ENCODE measurements at regions not wholly inside any gene's neighbourhood (a gene's known extent, or its start where the extent isn't known, plus 50 kb on each side); places are given as distances from the start of the nearest gene placed in this dataset.

GRCh38 chr14:80446356-80446755 lies 235.1 kb upstream of the DIO2 start:
- DNase-seq (ENCODE audit: low read depth), result peak; percentile 36

DNA sequence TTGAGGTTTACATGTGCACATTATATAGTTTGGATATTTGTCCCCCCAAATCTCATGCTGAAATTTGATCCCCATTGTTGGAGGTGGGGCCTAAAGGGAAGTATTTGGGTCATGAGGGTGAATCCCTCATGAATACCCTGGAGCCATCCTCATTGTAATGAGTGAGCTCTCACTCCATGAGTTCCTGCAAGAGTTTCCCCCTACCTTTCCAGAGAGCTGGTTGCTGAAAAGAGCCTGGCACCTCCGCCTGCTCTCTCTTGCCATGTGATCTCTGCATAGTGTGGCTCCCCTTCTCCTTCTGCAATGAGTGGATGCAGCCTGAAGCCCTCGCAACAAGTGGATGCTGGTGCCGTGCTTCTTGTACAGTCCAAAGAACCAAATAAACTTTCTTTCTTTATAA lies 234.3 kb upstream of the DIO2 start:
- DNase-seq (ENCODE audit: low read depth), result no peak

GRCh38 chr14:80434574-80435321 lies 223.4 kb upstream of the DIO2 start:
- no peak for DNase-seq (ENCODE audit: low read depth)

GRCh38 chr14:80433811-80434210 lies 222.5 kb upstream of the DIO2 start:
- no peak for DNase-seq (ENCODE audit: low read depth)

- no peak for DNase-seq (ENCODE audit: low read depth)
Measured at GRCh38 chr14:80428671-80429070, 217.4 kb upstream of the DIO2 start.

- DNase-seq (ENCODE audit: low read depth), result peak; percentile 62
Measured at GRCh38 chr14:80428171-80428570, 216.9 kb upstream of the DIO2 start.

- DNase-seq (ENCODE audit: low read depth), result peak; percentile 18
Measured at GRCh38 chr14:80427101-80427500, 215.8 kb upstream of the DIO2 start.

DNA sequence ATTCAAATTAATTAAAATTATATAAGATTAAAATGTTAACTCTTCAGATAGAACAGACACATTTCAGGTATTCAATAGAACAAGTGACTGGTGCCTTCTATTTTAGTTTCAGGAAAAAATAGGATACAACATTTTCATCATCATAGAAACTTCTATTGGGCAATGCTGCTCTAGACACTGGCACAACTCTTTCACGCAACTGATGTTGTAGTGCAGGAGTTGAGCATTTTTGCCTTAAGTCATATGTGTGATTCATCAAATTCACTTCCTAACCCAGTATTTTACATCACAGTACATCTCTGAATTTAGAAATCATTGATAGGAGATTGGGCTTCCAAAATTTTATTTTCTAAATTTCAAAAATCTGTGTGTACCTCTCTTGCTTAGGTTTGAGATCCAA lies 215.4 kb upstream of the DIO2 start:
- DNase-seq (ENCODE audit: low read depth), result peak; percentile 41

- DNase-seq (ENCODE audit: low read depth), result peak; percentile 99
Measured at GRCh38 chr14:80425686-80426085, 214.4 kb upstream of the DIO2 start.

DNA sequence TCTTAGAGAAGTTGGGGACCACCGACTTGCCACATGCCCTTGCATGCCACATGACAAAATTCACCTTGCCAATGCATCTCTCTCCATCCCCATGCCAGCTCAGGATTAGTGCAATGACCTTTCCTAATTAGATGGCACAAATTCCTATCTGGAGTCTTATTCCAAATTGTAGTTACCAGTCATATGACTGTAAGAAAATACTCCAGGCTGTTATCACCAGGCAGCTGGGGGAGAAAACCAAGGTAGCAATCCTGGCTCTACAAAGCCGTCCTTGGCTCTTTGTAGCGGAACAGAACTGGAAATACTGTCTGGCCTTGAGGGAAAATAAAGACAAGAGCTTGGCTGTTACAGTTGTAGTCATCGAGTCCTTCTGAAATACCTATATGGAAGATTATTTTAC lies 208.5 kb upstream of the DIO2 start:
- DNase-seq (ENCODE audit: low read depth), result no peak

- no peak for DNase-seq (ENCODE audit: low read depth)
Measured at GRCh38 chr14:80419345-80419744, 208.0 kb upstream of the DIO2 start.

GRCh38 chr14:80415636-80416035 lies 204.3 kb upstream of the DIO2 start:
- DNase-seq (ENCODE audit: low read depth), result no peak

GRCh38 chr14:80414080-80414479 lies 202.8 kb upstream of the DIO2 start:
- no peak for DNase-seq (ENCODE audit: low read depth)

DNA sequence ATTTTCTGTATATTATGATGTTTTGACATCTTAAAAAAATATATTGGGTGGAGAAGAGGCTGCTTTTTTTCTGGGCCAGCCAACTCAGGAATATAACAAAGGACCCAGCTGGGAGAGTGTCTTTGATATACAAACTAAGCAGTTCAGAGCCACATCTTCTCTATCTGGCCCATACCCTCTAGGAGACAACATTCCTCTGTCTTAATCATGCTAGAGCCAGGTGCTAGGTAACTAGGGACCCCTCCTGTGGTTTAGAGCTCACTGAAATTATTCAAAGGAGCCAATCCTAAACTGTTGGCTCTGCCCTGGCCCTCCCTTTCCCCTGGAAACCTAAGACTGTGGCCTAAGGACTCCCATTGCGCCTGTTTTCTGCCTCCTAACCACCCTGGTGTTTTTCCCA lies 193.1 kb upstream of the DIO2 start:
- DNase-seq (ENCODE audit: low read depth), result no peak

- DNase-seq (ENCODE audit: low read depth), result no peak
Measured at GRCh38 chr14:80403036-80403435, 191.7 kb upstream of the DIO2 start.

DNA sequence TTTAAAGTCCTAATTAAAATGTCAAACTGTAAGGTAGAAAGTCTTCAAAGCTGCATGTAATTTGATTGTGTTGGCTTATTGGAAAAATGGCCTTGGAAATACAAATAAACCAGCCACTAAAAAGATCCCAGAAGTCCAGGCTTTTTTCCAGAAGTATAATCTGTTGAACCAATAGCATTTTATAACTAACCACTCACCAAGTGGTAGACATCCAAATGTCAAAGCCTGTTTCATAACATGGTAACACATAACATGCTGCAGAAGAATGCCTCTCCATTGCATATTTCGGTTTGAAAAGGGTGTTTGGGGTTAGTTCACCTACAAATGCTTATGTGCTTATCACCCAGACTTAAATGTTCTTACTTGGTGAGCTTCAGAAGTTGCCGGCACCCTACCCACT lies 183.7 kb upstream of the DIO2 start:
- DNase-seq (ENCODE audit: low read depth), result peak; percentile 46

- no peak for DNase-seq (ENCODE audit: low read depth)
Measured at GRCh38 chr14:80393766-80394165, 182.5 kb upstream of the DIO2 start.

DNA sequence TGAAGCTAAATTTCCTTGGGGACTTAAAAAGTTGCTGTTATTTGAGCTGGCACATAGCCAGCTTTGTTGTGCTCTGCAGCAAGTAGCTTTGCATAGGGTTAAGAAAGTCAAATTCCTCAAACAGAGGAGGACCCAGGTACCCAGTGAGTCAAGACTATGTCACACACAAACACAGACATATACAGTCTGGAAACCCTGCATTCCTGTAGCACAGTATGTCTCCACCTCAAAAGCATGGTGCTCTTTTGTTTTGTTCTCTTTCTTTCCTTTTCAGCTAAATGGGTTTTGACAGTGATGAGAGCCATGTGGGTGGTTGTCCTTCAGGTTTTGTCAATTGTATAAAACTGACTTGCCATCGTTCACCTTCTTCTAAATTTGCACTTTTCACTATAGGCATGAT lies 179.6 kb upstream of the DIO2 start:
- DNase-seq (ENCODE audit: low read depth), result peak; percentile 60

DNA sequence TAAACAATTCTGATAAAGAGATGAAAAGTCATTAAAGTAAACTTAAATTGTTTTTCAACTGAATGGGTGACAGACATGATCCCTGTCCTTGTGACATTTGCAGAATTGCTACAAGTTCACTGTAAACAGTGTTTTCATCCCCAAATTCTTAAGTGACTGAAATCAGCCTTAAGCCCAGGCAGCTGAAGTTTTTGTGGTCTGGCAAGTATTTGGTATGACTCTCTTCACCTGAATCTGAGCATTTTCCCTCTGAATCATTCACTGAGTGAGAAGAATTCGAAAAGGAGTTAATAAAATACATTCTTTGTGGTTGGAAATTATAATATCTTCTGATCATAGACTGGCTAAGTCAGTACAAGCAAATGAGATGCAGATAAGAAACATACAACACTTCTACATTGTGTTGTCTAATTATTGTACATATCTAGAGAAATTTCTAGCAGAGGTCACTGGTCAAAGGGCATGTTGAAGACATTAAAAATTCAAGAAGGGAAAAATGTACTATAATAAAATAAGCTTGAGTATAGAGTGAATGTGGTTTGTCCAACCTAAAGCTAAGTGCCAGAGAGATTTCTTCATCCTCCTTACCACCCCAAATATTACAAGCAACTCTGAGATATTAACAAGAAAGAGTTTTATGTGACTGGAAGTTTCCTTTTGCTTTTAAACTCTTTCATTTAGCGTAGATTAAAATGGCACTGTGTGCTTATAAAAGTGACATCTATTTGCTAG lies 177.8 kb upstream of the DIO2 start:
- DNase-seq (ENCODE audit: low read depth), result peak; percentile 94

DNA sequence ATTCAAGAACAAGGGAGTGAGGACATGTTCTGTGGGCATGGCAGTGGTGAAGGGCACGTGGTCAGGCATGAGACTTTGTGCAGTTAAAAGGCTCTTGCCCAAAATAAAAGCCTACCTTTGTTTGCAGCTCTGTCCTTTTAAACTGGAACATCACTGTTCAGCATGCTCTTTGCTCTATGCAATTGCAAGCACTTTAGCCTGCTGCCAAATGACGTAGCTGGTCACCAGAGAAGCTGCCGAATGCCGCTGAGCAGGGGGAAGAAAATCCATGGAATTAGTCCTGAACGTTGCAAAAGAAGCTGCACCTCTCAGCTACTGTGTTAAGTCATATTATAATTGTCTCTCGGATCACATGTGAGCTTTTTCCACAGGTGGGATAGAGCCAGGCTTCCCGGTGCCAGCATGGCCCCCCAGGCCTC lies 176.3 kb upstream of the DIO2 start:
- DNase-seq (ENCODE audit: low read depth), result no peak

- no peak for DNase-seq (ENCODE audit: low read depth)
Measured at GRCh38 chr14:80385336-80385735, 174.0 kb upstream of the DIO2 start.

DNA sequence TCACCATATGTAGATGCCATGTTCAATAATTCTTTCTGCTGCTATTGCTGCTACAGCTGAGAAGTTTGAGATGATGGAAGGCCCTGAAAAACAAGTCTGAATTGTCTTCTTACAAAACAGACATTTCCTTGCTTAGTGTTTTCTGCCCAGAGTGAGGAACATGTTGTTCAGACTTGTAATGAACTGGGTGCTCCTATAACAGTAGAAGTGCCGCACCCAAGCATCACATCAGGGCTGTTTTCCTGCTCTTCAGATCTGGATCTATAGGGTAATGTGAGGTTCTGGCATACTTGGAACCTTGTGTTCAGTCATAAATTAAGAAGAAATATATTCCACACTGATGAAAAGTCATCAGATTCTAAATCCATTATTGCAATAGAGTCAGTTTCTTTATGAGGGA lies 171.9 kb upstream of the DIO2 start:
- no peak for DNase-seq (ENCODE audit: low read depth)

GRCh38 chr14:80381807-80382363 lies 170.6 kb upstream of the DIO2 start:
- no peak for DNase-seq (ENCODE audit: low read depth)
